KBM-7 (cell line): ENCODE measurements at regions not wholly inside any gene's neighbourhood (a gene's known extent, or its start where the extent isn't known, plus 50 kb on each side); places are given as distances from the start of the nearest gene placed in this dataset.

Experiments
- DNase-seq: peaks from one replicate; pipeline ENCODE4 v3.0.0-alpha.2; 2015
- in situ Hi-C: fragments of 300-500 bp; cut with MboI; formaldehyde crosslinking; loops from 2 replicates; pipeline ENCODE4 v1.14.3; 2020; ENCODE audit warnings: low sequenced_read_pairs, low pct_unique_long_range_greater_than_20kb, mixed read lengths

DNA sequence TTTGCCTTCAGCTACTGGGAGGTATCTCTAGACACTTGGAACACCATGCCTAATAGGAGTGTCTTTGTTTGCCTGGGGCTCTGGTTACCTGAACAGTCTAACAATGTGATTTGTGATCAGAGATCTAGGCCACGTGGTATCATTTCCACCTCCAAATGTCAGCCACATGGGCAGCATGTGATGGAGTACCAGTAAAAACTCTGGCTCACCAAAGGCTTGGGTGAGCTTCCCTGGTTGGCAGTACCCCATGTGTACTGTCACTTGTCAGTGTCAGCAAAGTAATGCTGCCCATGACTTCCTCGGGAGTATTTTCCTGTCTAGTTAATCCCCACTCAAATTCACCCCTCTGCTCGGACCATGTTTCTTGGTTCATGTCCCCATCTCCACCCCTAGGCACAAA, 195.2 kb upstream of the LRFN2 start:
- in situ Hi-C loops, result no loop called here
- no peak for DNase-seq

DNA sequence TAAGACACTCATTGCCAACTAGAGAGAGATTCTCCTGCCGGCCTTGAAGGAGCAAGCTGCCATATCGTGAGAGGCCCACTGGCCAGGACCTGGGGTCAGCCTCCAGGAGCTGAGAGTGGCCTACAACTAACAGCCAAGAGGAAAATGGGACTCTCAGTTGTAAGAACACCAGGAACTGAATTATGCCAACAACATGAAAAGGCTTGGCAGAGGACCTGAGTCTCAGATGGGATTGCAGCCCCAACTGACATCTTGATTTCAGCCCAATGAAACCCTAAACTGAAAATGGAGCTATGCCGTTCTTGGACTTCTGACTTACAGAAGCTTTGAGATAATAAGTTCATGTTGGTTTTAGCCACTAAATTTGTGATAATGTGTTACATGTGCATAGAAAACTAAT, 193.5 kb upstream of the LRFN2 start:
- in situ Hi-C loops, result no loop called here
- DNase-seq, result no peak

- no peak for DNase-seq
- in situ Hi-C loops, result no loop called here
Measured at GRCh38 chr6:40779409-40779808, 192.2 kb upstream of the LRFN2 start.

- in situ Hi-C loops, result no loop called here
- DNase-seq, result no peak
Measured at GRCh38 chr6:40778918-40779317, 191.8 kb upstream of the LRFN2 start.

- in situ Hi-C loops, result no loop called here
Measured at GRCh38 chr6:40778196-40778595, 191.0 kb upstream of the LRFN2 start.

GRCh38 chr6:40774932-40775331, 187.8 kb upstream of the LRFN2 start:
- peak; percentile 1 for DNase-seq
- in situ Hi-C loops, result no loop called here

More at GRCh38 chr6:40778196-40778595, 191.0 kb upstream of the LRFN2 start:
- no peak for DNase-seq

- no peak for DNase-seq
Measured at GRCh38 chr6:40770794-40771193, 183.6 kb upstream of the LRFN2 start.

GRCh38 chr6:40764726-40765125, 177.6 kb upstream of the LRFN2 start:
- in situ Hi-C loops, result no loop called here

More at GRCh38 chr6:40770794-40771193, 183.6 kb upstream of the LRFN2 start:
- in situ Hi-C loops, result no loop called here

DNA sequence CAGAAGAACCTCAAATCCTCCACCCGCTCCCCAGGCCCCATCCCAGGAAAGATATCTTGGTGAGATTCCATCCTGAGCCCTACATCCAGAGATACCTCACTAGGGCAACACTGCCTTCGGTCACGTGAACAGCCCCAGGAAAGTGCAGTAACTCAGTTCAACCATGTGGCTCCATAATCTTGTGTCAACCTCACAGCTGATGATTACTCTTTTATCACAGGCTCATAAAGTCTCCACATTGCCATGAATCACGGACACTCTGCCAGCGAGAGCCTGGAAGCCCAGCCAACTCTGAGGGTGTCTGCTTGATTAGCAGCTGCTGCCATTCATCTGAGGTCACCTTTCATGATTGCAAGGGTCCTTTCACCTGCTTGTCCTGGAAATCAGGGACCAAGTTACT, 175.8 kb upstream of the LRFN2 start:
- in situ Hi-C loops, result no loop called here
- no peak for DNase-seq

More at GRCh38 chr6:40764726-40765125, 177.6 kb upstream of the LRFN2 start:
- no peak for DNase-seq

DNA sequence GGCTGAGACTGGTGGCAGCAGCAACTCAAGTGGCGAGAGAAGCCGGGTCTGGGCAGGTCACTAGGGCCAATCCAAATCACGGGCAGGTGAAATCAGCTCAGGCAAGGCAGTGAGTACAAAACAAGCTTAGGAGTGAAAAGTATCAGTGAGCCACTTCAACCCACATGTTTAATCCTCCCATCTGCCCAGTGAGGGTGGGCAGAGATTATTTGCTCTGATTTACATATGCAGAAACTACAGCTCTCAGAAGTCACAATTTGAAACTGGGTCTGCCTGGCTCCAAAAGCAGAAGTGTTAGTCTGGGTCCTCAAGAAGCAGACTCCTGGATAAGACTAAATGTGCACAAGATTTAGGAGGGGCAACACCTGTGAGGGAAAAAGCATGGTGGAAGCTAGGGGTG, 173.7 kb upstream of the LRFN2 start:
- no peak for DNase-seq
- in situ Hi-C loops, result no loop called here

GRCh38 chr6:40759838-40760237, 172.7 kb upstream of the LRFN2 start:
- in situ Hi-C loops, result no loop called here
- no peak for DNase-seq

DNA sequence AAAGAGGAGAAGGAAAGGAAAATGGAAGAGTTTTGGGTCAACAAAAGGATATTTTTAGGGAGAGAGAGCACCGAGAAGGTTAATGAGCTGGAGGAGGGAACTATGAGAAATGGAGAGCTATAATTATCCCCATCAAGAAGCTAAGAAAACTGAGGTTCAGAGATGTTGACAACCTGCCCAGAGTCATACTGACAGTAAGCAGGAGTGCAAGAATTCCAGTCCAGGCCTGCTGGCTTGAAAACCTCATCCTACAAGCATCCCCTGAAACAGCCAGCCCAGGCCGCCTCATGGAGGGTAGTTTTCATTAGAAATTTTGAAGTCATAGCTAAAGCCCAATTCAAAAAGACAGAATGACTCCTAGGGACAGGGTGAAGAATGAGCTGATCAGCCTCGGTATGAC, 172.1 kb upstream of the LRFN2 start:
- DNase-seq, result no peak
- in situ Hi-C loops, result no loop called here

- DNase-seq, result no peak
- in situ Hi-C loops, result no loop called here
Measured at GRCh38 chr6:40755749-40756452, 168.7 kb upstream of the LRFN2 start.

DNA sequence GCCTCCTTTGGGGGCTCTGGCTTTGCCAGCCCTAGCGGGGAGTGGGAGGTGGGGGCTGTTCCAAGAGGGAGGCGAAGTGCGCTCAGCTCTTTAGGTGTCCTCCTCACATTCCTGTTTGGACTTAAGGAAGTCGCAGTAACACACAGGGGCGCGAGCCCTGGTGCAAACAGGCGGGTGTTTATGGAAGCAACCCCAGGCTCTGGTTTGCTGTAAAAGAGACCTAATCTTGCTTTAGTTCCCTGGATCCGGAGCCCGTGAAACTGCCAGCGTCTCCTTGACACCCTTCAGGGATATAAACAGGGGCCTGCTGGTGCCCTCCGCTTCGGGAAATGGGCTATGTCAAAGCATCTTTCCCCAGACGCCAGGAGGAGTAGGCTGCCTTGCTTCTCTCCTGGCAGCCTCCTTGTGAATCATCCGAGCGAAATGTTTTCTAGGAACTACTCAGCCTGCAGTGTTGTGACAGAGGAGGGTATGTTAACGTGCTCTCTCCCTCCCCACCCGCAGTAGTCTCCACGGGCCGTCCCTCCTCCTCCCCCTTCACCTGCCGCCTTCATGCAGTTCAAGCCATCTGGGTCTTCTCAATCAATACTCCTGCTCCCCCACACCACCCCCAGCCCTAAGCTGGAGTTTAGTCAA, 168.0 kb upstream of the LRFN2 start:
- in situ Hi-C loops, result no loop called here
- DNase-seq, result no peak

GRCh38 chr6:40754461-40755045, 167.4 kb upstream of the LRFN2 start:
- in situ Hi-C loops, result no loop called here
- no peak for DNase-seq

DNA sequence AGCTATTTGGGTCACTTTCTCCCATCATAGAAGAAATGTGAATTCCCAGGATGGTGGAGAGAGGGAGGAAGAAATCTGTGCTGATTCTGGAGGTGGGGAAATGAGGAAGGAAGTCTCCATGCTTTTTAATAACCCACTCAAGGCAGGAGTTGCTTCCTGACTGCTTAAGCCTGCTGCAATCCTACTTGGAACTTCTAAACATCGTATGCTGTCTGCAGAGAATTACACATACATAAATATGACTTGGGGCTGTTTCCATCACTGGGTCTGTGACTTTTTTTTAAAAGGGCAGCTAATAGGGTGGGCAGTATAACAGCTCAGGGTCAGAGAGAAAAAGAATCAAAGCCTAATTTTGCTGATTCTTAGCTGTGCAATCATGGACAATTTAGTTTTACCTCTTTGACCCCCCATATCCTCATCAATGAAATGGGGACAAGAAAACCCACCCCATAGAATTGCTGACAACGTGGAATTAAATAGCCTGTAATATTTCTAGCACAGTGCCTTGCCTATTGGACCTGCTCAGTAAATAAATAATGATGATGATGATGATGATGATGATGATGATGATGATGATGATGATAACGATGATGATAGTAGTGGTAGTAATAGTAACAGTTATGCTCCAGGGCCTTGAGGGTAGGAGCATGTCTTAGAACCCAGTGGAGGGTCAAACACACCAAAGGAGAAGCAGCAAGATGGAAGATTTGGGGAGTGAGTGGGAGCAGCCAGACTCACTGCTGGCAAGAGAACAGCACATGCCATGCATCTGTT, 166.7 kb upstream of the LRFN2 start:
- no peak for DNase-seq
- in situ Hi-C loops, result no loop called here

GRCh38 chr6:40753048-40753447, 165.9 kb upstream of the LRFN2 start:
- in situ Hi-C loops, result no loop called here
- no peak for DNase-seq

DNA sequence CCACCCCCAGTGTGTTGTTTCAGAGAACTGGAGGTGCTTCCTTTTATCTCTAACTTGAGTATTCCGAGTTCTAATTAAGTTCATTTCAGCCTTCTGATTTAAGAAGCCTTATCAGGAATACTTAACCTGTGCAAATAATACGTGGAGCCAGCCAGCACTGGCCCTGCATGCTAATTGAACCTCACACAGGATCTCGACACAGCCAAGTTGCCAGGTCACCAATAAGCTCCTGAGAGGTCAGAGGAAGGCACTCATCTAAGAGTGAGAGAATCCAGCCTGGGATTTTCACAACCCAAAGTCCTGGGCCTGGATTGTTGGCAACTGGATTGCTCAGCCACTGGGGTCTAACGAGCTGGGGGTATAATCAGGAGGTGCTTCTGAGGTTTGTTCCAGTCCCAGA, 157.7 kb upstream of the LRFN2 start:
- DNase-seq, result no peak
- in situ Hi-C loops, result no loop called here

GRCh38 chr6:40743690-40744446, 156.7 kb upstream of the LRFN2 start:
- in situ Hi-C loops, result no loop called here
- no peak for DNase-seq
